SK-N-MC (cell line): ENCODE measurements at regions not wholly inside any gene's neighbourhood (a gene's known extent, or its start where the extent isn't known, plus 50 kb on each side); places are given as distances from the start of the nearest gene placed in this dataset.

ENCODE experiments used
- EZH2 ChIP-seq: fragments of 200-600 bp; sonication (generic); IDR thresholded peaks from one replicate; pipeline ENCODE4 v1.6.1; 2017; ENCODE audit warnings: antibody characterized with exemption
- POLR2AphosphoS5 ChIP-seq: IDR thresholded peaks from 2 replicates; pipeline ENCODE4 v1.6.1; 2012; ENCODE audit warnings: mild to moderate bottlenecking, low read depth, low read length, borderline replicate concordance

DNA sequence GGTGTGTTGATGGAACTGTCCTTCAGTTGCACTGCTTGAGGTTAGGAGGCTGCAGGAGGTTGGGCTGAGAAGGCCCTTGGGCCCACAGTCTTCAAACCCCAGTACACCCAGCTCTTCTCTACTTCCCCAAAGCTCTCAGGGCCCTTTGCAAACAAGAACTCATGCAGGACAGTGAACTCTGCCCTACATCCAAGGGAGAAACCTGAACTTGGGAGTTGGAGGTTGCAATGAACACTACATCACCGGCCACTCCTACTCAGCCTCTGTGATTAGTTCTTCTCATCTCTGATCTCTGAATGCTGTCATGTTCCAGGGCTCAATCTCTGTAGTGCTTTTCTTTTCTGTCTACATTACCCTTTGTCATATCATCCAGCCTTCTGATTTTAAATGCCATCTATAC is 148.5 kb upstream of the PDE7B start:
- no peak for TF ChIP-seq POLR2AphosphoS5
- no peak for TF ChIP-seq EZH2
